ENCODE measurements at regions not wholly inside any gene's neighbourhood (a gene's known extent, or its start where the extent isn't known, plus 50 kb on each side); places are given as distances from the start of the nearest gene placed in this dataset.

DNA sequence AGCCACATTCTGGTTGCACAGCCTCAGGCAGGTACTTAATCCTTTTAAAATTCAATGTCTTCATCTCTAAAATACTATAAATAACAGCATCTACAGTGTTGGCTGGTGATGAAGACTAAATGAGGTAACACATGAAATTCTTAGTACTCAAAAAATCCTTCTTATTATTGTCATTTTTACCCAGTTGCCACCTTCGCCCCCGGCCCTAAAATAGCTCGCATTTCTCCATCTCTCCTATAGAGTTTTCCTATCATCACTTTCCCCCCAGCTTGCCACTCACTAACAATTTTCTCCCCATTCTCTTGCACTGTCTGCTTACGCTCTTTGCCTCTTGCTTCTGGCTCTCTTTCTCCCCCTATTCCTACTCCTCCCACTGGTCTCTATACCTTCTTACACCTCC, 59.9 kb upstream of the MARCHF10 start:
- H3K4me3 Mint-ChIP-seq = no peak overlapping the region
- no peaks in the 10 kb centered on the region for H3K9me3 Mint-ChIP-seq
- H3K36me3 Mint-ChIP-seq = no peaks in the 10 kb centered on the region
- no peak overlapping the region for H3K27ac Mint-ChIP-seq
- no peak for ATAC-seq
- no peak for DNase-seq (ENCODE audit: low spot score in 2 of 2)
- no peaks in the 10 kb centered on the region for H3K4me1 Mint-ChIP-seq

DNA sequence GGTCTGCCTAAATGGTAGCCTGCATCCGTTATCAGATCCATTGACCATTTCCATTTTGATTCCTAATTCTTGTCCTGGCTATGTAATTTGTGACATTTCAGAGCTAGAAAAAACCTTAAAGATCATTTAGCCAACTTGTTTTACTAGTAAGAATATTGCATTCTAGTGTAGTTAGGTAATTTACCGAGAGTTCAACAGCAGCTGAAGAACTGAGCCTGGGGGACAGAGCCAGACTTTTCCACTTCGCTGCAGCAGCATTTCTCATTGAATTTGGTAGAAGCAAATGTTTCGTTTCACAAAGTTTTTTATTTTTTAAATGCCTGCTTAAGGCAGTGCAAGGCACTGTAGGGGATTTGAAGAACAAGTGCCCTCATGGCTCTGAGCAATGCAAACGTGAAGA, 59.2 kb upstream of the MARCHF10 start:
- Mint-ChIP-seq H3K36me3 (no peaks in the 10 kb centered on the region), H3K4me3 (no peak overlapping the region), H3K4me1 (no peaks in the 10 kb centered on the region), H3K27ac (no peak overlapping the region), H3K9me3 (no peaks in the 10 kb centered on the region)
- ATAC-seq (no peak), DNase-seq (ENCODE audit: low spot score in 2 of 2) (no peak)

DNA sequence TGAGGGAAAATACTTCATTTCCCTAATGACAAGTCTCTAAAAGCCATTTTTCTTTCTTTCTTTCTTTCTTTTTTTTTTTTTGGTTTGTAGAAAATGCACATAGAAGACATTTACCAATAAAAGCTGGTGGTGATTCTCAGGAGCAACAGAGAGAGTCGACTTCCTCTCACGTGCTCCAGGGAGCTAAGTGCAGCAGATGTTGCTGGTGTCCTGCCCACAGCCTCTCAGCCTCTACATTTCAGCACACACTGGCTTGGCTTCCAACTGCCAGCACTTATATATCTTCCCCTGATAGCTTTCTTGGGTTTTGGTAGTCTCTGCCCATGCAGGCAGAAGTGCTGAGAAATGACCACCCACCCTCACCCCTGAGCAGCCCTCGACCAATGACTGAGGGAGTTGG, 58.4 kb upstream of the MARCHF10 start:
- H3K4me1 Mint-ChIP-seq = no peaks in the 10 kb centered on the region
- DNase-seq (ENCODE audit: low spot score in 2 of 2) (no peak), ATAC-seq (no peak)
- H3K4me3 Mint-ChIP-seq = no peak overlapping the region
- no peak overlapping the region for H3K27ac Mint-ChIP-seq
- no peaks in the 10 kb centered on the region for H3K36me3 Mint-ChIP-seq
- no peaks in the 10 kb centered on the region for H3K9me3 Mint-ChIP-seq

DNA sequence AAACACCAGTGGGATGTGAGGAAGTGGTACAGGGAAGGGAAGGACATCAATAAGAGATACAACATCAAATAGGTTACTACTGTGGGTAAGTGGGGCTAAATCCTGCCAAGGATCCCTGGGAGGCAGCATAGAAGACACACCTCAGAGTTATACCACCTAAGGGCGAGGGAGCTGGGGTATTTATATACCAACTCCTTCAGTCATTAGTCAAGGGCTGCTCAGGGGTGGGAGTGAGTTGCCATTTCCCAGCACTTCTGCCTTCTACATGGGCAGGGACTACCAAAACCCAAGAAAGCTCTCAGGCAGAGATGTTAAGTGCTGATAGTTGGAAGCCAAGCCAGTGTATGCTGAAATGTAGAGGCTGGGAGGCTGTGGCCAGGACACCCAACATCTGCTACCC, 57.5 kb upstream of the MARCHF10 start:
- no peak overlapping the region for H3K4me3 Mint-ChIP-seq
- H3K4me1 Mint-ChIP-seq = no peaks in the 10 kb centered on the region
- ATAC-seq (no peak), DNase-seq (ENCODE audit: low spot score in 2 of 2) (no peak)
- no peak overlapping the region for H3K27ac Mint-ChIP-seq
- H3K9me3 Mint-ChIP-seq = no peaks in the 10 kb centered on the region
- no peaks in the 10 kb centered on the region for H3K36me3 Mint-ChIP-seq

DNA sequence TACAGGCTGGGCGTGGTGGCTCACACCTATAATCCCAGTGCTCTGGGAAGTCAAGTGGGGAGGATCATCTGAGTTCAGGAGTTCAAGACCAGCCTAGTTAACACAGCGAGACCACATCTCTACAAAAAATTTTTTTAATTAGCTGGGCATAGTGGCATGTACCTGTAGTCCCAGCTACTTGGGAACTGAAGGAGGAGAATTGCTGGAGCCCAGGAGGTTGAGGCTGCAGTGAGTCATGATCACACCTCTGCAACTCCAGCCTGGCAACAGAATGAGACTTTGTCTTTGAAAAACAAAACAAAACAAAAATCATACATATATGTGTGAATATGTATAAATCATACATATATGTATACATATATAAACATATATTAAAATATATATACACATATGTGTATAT, 54.1 kb upstream of the MARCHF10 start:
- ATAC-seq (no peak), DNase-seq (ENCODE audit: low spot score in 2 of 2) (peak in 1 of 2 donors; percentile 25)
- no peak overlapping the region for H3K27ac Mint-ChIP-seq
- H3K4me1 Mint-ChIP-seq = no peaks in the 10 kb centered on the region
- H3K36me3 Mint-ChIP-seq = no peaks in the 10 kb centered on the region
- no peaks in the 10 kb centered on the region for H3K9me3 Mint-ChIP-seq
- H3K4me3 Mint-ChIP-seq = no peak overlapping the region

DNA sequence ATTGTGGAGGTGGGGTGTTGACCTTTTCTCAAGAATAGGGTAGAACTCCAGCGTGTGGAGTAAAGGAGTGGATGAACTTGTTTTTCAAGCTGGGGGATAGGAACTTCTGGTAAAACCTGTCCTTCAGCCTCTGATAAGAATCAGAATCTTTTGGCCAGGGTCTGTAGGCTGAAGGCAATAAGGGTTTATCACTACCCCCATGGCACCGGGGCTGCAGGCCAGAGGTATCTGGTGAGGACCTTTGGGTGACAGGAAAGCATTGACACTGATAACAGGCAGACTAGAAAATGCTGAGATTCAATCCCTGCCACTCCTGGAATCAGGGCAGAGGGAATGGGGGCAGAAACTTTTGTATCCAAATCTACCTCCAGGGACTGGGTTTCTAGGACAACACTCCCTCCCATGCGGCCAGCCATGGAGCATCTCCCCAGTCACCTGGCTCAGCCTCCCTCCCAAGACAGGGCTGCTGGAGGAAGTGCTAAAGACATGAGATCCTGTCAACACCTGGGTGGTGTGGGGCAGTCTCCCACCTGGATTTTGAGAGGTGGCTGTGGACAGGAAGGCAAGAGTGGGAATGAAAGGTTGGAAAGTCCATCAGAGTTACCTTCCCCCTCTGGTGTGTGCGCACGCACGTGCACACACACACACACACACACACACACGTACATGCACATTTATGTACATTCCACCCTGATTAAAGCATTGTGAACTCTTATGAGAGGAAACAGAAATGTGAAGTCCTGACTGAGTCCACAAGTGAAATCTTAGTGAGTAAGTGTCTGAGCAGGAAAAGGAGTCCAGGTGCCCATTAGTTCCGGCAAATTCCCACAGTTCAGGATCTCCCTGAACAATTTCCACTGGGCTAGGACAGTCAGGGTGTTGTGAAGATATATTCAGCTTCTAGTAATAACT, 53.1 kb upstream of the MARCHF10 start:
- no peak overlapping the region for H3K27ac Mint-ChIP-seq
- no peak for ATAC-seq
- no peaks in the 10 kb centered on the region for H3K9me3 Mint-ChIP-seq
- H3K4me3 Mint-ChIP-seq = no peak overlapping the region
- DNase-seq (ENCODE audit: low spot score in 2 of 2) = peak in 1 of 2 donors; percentile 41
- H3K36me3 Mint-ChIP-seq = no peaks in the 10 kb centered on the region
- H3K4me1 Mint-ChIP-seq = no peaks in the 10 kb centered on the region

DNA sequence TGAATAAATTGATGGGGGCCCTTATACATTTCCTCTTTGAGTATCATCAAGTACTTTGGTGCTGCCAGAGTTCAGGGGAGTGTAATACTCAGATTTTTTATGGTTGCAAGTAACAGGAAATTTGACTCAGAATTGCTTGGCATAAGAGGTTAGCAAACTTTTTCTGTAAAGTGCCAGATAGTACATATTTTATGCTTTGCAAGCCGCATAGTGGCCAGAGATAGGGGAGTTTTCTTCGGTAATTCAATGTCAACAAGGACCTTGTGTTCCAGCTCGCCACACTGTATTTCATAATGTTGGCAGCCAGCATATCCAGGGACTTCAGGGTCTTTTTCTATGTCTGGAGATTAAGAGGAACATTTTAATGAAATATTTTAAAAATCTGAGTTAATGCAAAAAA, 51.0 kb upstream of the MARCHF10 start:
- Mint-ChIP-seq H3K4me1 (no peaks in the 10 kb centered on the region), H3K9me3 (no peaks in the 10 kb centered on the region), H3K27ac (no peak overlapping the region), H3K4me3 (no peak overlapping the region), H3K36me3 (no peaks in the 10 kb centered on the region)
- ATAC-seq (no peak), DNase-seq (ENCODE audit: low spot score in 2 of 2) (no peak)

Data from stimulated activated effector memory CD8-positive, alpha-beta T cell treated with anti-CD3 and anti-CD28 coated beads, Interleukin-12 subunit alpha, Interleukin-12 subunit beta, amount 100 ng/mL, for 72 hours (primary cell).